Transverse colon (tissue), 3 donors: ENCODE measurements at regions not wholly inside any gene's neighbourhood (a gene's known extent, or its start where the extent isn't known, plus 50 kb on each side); places are given as distances from the start of the nearest gene placed in this dataset.

ENCODE experiments used
- POLR2A ChIP-seq: fragments of 450-650 bp; IDR thresholded peaks from one replicate; pipeline ENCODE4 v1.6.1; 2016; ENCODE audit warnings: antibody characterized with exemption, mild to moderate bottlenecking, moderate library complexity
- TF ChIP-seq, protein P1 (sequence below), 5 experiments: fragments of 200-600 bp in 3 of 5; fragments of 450-650 bp in 2 of 5; sonication (generic) in 3 of 5; IDR thresholded peaks; 1 replicate in 2 of 5; 2 replicates in 3 of 5; pipeline ENCODE4 v1.5.1; 2016 to 2017; ENCODE audit warnings: antibody characterized with exemption in 5 of 5, inconsistent platforms in 3 of 5, mild to moderate bottlenecking in 2 of 5, moderate library complexity in 1 of 5

DNA sequence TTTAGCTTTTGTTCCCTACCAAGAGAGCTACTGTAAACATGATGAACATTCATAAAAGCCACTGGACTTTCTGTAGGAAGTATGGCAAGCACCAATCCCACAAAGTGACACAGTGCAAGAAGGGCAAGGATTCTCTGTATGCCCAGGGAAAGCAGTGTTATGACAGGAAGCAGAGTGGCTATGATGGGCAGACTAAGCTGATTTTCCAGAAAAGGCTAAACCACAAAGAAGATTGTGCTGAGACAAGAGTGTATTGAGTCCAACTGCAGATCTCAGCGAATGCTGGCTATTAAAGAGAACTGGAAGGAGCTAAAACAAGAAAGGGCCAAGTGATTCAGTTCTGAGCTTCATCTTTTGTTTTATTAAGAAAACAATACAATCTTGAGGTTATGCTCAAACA is 60.5 kb upstream of the EFCAB3 start:
- TF ChIP-seq, protein P1, sequence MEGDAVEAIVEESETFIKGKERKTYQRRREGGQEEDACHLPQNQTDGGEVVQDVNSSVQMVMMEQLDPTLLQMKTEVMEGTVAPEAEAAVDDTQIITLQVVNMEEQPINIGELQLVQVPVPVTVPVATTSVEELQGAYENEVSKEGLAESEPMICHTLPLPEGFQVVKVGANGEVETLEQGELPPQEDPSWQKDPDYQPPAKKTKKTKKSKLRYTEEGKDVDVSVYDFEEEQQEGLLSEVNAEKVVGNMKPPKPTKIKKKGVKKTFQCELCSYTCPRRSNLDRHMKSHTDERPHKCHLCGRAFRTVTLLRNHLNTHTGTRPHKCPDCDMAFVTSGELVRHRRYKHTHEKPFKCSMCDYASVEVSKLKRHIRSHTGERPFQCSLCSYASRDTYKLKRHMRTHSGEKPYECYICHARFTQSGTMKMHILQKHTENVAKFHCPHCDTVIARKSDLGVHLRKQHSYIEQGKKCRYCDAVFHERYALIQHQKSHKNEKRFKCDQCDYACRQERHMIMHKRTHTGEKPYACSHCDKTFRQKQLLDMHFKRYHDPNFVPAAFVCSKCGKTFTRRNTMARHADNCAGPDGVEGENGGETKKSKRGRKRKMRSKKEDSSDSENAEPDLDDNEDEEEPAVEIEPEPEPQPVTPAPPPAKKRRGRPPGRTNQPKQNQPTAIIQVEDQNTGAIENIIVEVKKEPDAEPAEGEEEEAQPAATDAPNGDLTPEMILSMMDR (IDR thresholded peaks at IDR 0.05) = no peak
- TF ChIP-seq POLR2A = no peak
